C4-2B (cell line): ENCODE measurements at regions not wholly inside any gene's neighbourhood (a gene's known extent, or its start where the extent isn't known, plus 50 kb on each side); places are given as distances from the start of the nearest gene placed in this dataset.

Experiments
- CTCF ChIP-seq: fragments of 450-650 bp; conservative IDR thresholded peaks from 2 replicates; pipeline ENCODE4 v1.5.1; 2017; ENCODE audit warnings: mild to moderate bottlenecking
- ZFX ChIP-seq: fragments of 450-650 bp; IDR thresholded peaks from 2 replicates; pipeline ENCODE4 v1.6.1; 2017

DNA sequence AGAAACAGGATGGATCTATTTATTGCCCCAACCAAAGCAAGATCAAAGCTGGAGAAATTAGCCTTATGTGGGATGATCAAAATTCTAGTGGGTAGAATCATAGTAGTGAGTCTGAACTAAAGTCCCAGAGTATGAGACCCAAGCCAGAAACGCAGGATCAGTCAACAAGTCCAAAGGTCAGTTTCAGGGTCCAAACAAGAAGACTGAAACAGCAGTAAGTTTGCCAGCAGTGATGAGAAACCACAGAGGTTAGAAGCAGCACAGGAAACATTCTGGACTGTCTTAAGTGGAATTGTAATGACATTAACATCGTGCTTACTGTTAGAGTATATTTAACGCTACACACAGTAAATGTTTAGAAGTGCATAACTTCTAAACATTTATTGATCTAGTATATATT lies 251.0 kb downstream of the LRRIQ3 start:
- TF ChIP-seq CTCF (no peak), ZFX (no peak)
